Endothelial cell (in vitro differentiated cells): ENCODE measurements at regions not wholly inside any gene's neighbourhood (a gene's known extent, or its start where the extent isn't known, plus 50 kb on each side); places are given as distances from the start of the nearest gene placed in this dataset.

ENCODE experiments used
- DNase-seq: peaks from one replicate; pipeline ENCODE4 v3.0.0; 2021; ENCODE audit warnings: low spot score
- H3K27ac Mint-ChIP-seq: one replicate; pipeline ENCODE4 v1.8.0; 2021; ENCODE audit warnings: mixed read lengths, inconsistent platforms; ENCODE audit not compliant: unreplicated experiment
- H3K27me3 Mint-ChIP-seq: one replicate; pipeline ENCODE4 v1.8.0; 2021; ENCODE audit warnings: mild to moderate bottlenecking, moderate library complexity, mixed read lengths, inconsistent platforms; ENCODE audit not compliant: unreplicated experiment
- H3K36me3 Mint-ChIP-seq: one replicate; pipeline ENCODE4 v1.8.0; 2021; ENCODE audit warnings: mild to moderate bottlenecking, low read depth, mixed read lengths, inconsistent platforms; ENCODE audit not compliant: unreplicated experiment
- H3K4me1 Mint-ChIP-seq: one replicate; pipeline ENCODE4 v1.8.0; 2021; ENCODE audit warnings: mild to moderate bottlenecking, mixed read lengths, inconsistent platforms; ENCODE audit not compliant: unreplicated experiment
- H3K4me3 Mint-ChIP-seq: one replicate; pipeline ENCODE4 v1.8.0; 2021; ENCODE audit warnings: mild to moderate bottlenecking, mixed read lengths, inconsistent platforms; ENCODE audit not compliant: unreplicated experiment
- H3K9me3 Mint-ChIP-seq: one replicate; pipeline ENCODE4 v1.8.0; 2021; ENCODE audit warnings: mixed read lengths, inconsistent platforms; ENCODE audit not compliant: unreplicated experiment
- CTCF ChIP-seq: fragments of 200-600 bp; sonication (generic); IDR thresholded peaks from one replicate; pipeline ENCODE4 v1.5.0; 2021; ENCODE audit warnings: antibody characterized with exemption; ENCODE audit not compliant: unreplicated experiment

- Mint-ChIP-seq H3K27ac (no peak overlapping the region), H3K36me3 (no peaks in the 10 kb centered on the region), H3K9me3 (no peaks in the 10 kb centered on the region), H3K4me3 (no peak overlapping the region), H3K4me1 (peaks cover 4% of the 10 kb centered on the region), H3K27me3 (no peaks in the 10 kb centered on the region)
- no peak for TF ChIP-seq CTCF
- no peak for DNase-seq
These were observed 65.2 kb upstream of the FIGN start for GRCh38 chr2:163800951-163801381.

GRCh38 chr2:163799807-163800206, 64.0 kb upstream of the FIGN start:
- no peaks in the 10 kb centered on the region for H3K36me3 Mint-ChIP-seq

GRCh38 chr2:163794635-163795034, 58.8 kb upstream of the FIGN start:
- Mint-ChIP-seq H3K36me3 (no peaks in the 10 kb centered on the region), H3K9me3 (no peaks in the 10 kb centered on the region), H3K4me1 (peaks cover 2% of the 10 kb centered on the region), H3K4me3 (no peak overlapping the region), H3K27ac (no peak overlapping the region), H3K27me3 (no peaks in the 10 kb centered on the region)
- no peak for DNase-seq
- no peak for TF ChIP-seq CTCF

More at GRCh38 chr2:163799807-163800206, 64.0 kb upstream of the FIGN start:
- DNase-seq = no peak
- Mint-ChIP-seq H3K9me3 (no peaks in the 10 kb centered on the region), H3K4me3 (no peak overlapping the region), H3K4me1 (peaks cover 4% of the 10 kb centered on the region), H3K27me3 (no peaks in the 10 kb centered on the region), H3K27ac (no peak overlapping the region)
- no peak for TF ChIP-seq CTCF
